Hematopoietic multipotent progenitor cell treated with erythropoietin and hydrocortisone succinate and interleukin-3 and kit ligand, for 8 days (in vitro differentiated cells): ENCODE measurements at regions not wholly inside any gene's neighbourhood (a gene's known extent, or its start where the extent isn't known, plus 50 kb on each side); places are given as distances from the start of the nearest gene placed in this dataset.
"Not testable (repeated sequence)": the region's sequence is repeated elsewhere in the genome, so short reads cannot be mapped to it uniquely, and the experiment has no call there.

ENCODE experiments used
- DNase-seq: peaks from one replicate; pipeline ENCODE4 v3.0.0-alpha.2; 2015

DNA sequence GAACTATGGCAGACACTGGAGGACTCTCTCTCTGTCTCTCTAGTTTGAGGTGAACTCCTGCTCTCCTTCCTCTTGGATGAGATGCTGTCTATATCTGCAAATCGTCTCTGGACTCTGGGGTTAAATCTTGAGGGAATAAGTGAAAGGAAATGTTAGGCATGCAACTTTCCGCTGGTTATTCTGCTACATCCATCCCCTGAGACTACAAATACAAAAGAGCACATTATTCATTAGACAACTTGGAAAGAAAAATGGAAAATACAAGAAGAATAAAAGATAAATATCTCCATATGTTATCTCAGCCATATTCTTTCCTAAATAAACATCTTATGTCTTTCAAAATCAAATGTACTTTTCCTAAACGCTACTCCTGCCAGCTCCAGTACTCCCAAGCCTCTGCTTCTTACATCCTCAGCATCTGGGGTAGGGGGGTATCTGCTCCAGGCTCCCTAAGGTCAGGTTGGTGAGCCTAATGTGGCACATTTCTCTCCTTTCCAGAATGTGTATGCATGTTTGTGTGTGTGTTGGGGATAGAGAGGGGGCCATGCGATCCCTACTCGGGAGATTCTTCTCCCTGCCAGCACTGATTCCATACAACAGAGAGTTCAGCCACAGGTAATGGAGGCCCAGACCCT, 102.9 kb upstream of the FSCB start:
- no peak for DNase-seq

DNA sequence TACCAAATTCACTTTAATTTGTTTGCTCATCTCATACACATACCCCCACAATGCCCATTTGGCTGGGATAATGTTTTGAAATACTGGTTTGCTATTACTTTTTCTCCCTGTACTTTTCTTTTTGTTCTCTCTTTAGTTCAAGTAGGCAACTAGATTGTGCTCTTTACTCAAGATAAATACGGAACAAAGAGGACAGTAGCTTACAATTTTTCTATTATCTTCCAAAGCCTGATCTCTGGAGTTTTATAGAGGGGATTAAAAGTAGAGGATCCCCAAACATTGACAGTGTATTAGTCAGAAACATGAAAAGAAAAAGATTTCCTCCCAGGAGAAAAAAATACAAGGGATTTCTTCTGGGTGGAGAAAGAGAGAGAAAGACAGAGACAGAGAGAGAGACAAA, 102.1 kb upstream of the FSCB start:
- DNase-seq = no peak

DNA sequence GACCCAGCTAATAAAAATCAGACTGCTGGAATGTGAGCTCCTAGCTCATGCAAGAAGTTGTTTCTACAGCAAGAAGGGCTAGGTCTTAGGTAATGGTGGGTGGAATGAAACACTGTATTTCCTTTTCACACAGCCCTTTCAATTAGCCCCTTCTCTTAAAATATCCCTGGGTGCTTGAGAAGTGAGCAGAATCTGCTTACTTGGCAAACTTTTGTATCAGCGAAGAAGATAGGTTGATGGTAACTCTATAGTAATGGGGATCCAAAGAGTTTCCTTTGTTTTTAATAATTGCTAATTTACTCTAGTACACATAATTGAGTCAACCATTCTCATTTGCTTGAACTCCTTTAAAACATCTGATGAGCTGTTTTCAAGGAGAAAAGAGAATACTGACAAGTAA, 100.6 kb upstream of the FSCB start:
- DNase-seq = no peak

DNA sequence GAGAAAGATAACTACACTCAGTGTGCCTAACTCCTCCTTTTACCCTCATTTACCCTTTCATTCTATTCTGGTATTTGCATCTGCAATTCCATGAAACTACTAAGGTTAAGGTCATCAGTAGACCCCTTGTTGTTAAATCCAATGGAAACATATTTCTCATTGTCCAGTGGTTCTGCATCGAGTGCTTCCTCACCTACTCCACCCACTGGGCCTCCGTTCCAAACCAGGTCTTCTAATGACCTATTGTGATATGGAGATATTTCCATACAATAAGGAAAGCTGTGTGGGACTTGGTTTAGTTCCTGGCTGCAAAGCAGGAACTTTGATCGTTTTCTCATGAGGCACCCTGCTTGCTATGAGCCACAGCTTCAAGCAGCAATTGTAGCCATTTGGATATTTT, 99.5 kb upstream of the FSCB start:
- no peak for DNase-seq

DNA sequence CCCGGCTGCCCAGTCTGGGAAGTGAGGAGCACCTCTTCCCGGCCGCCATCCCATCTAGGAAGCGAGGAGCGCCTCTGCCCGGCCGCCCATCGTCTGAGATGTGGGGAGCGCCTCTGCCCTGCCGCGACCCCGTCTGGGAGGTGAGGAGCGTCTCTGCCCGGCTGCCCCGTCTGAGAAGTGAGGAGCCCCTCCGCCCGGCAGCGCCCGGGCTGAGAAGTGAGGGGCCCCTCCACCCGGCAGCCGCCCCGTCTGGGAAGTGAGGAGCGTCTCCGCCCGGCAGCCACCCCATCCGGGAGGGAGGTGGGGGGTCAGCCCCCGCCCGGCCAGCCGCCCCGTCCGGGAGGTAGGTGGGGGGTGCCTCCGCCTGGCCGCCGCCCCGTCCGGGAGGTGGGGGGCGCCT, 94.2 kb upstream of the FSCB start:
- not testable (repeated sequence) for DNase-seq

DNA sequence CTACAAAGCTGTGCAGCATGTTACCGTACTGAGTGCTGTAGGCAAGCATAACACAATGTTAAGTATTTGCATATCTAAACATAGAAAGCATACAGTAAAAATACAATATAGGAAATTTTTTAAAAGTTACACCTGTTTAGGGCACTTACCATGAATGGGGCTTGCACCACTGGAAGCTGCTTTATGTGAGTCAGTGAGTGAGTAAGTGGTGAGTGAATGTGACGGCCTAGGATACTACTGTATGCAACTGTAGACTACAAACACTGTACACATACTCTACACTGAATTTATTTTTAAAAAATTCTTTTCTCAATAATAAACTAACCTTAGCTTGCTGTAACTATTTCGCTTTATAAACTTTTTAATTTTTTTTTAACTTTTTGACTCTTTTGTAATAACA, 82.1 kb upstream of the FSCB start:
- no peak for DNase-seq

DNA sequence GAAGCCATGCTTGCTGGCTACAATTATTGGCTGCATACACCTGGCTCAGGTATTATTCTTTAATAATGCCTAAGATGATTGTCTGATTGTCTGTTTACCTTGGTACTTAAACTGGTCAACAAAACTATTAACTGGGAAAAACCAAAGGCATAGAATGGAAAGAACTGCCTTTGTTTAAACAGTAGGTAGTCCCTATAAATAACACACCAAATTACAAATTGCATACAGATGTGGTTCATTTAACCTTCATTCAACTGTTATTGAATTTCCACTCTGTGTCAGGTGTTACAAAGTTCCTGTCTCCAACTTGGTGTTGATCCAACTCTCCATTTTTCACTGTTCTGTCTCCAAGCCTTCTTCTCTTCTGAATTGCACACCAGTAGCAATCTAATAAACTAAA, 79.8 kb upstream of the FSCB start:
- no peak for DNase-seq

DNA sequence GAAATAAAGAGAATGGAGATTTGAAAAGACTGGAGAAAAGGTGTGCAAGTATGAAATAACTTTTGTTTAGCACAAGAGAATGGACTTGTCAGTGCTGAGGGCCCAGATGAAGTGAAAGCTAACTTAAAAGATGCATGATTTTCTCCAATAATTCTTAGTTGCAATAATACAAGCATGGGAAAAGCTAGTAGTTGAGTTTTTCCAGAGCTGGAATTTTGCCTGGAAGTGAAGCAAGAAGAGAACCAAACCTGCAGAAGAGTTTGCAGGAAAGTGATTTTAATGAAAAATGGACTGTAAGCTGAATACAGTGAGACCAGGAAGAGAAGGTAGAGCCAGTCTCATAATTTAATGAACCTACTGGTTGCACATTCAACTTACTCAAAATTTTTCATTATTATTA, 69.3 kb upstream of the FSCB start:
- no peak for DNase-seq

DNA sequence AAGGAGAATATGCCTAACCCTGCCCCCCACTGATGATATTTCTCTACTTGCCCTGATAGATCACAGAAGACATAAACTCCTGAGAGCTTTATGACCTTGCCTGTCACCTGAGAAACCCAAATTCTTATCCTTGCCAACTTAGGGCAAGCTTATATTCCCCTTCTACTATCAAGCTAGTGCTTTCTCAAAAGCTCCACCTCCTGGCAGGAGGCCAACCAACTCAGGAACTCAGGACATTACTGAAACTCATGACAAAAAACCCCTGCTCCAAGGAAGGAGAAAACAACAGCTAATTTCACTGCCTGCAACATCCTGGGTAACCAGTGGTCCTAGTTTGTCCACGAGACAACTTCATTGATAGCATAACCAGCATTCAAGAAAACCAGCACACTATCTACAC, 60.9 kb upstream of the FSCB start:
- no peak for DNase-seq

DNA sequence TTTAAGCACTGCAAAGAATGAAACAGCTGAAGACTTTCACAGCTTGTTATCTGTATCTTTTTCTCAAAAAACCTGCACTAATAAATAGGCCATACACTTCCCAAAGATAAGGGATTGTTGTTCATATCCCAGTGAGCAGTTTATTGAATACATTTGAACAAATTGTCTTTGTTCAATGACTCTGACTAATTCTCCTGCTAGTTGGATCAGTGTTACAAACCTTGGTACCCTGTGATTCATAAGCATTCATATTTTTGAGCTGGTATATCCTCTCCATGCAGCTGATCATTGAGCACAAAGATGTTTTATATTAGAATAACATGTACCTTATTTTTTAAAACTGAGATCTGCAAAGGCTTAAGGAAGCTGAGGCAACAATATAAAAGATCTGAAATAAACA, 58.9 kb upstream of the FSCB start:
- DNase-seq = no peak

DNA sequence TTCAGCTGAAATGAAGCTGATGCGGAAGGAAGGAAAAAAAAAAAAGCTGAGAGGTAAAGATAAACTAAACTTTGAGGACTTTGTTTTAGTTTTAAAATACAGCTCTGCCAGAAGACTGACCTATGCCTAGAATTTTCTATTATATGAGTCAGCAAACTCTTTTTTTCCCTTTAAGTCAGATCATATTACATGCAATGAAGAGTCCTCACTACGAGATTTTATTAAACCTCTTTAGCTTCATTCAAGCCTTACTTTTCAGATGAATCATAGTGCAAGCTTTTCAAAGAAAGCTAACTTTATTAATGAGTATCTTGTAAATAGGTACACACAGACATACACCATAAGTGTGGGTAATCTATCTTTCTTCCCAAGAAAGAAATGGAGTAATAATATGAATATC, 57.8 kb upstream of the FSCB start:
- no peak for DNase-seq
